Nephron (organoid): ENCODE measurements at regions not wholly inside any gene's neighbourhood (a gene's known extent, or its start where the extent isn't known, plus 50 kb on each side); places are given as distances from the start of the nearest gene placed in this dataset.

Experiments used
- H3K27ac Mint-ChIP-seq, 3 experiments: 2 replicates each; pipeline ENCODE4 v1.8.0; 2020; ENCODE audit warnings: mixed read lengths in 3 of 3, mild to moderate bottlenecking in 2 of 3, moderate library complexity in 1 of 3
- H3K27me3 Mint-ChIP-seq: 2 replicates; pipeline ENCODE4 v1.8.0; 2021; ENCODE audit warnings: low read depth, mild to moderate bottlenecking, moderate library complexity, mixed read lengths
- H3K36me3 Mint-ChIP-seq: 2 replicates; pipeline ENCODE4 v1.8.0; 2020; ENCODE audit warnings: low read depth, mixed read lengths
- H3K4me1 Mint-ChIP-seq: 2 replicates; pipeline ENCODE4 v1.8.0; 2020; ENCODE audit warnings: mixed read lengths
- H3K4me3 Mint-ChIP-seq, 3 experiments: 2 replicates each; pipeline ENCODE4 v1.8.0; 2020; ENCODE audit warnings: mild to moderate bottlenecking in 3 of 3, mixed read lengths in 3 of 3, moderate library complexity in 2 of 3
- H3K9me3 Mint-ChIP-seq: 2 replicates; pipeline ENCODE4 v1.8.0; 2020; ENCODE audit warnings: mixed read lengths
- TF ChIP-seq, protein P1 (sequence below), 3 experiments: fragments of 200-600 bp; sonication (generic); IDR thresholded peaks; one replicate each; pipeline ENCODE4 v1.5.0; 2021; ENCODE audit warnings: antibody characterized with exemption in 3 of 3; ENCODE audit not compliant: unreplicated experiment in 3 of 3

DNA sequence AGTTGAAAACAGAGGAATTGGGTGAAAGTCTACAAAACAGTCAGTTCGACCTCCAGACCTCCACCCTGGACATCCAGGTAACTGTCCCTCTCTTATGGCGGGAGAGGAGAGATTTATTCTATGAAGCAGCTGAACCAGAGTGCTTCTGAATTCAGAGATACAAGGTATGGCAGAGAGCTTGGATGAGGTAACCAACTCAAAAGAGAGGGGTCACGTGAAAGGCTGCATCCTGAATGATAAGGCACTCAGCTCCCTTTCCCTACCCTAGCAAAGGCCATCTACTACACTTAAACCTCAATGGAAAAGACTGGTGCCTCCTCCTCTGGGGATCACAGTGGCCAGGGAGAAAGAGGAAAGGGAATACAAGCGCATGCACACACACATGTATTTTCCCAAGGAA lies 88.4 kb upstream of the KCNA3 start:
- H3K4me1 Mint-ChIP-seq: no peaks in the 10 kb centered on the region
- peaks cover 45% of the 10 kb centered on the region for H3K27me3 Mint-ChIP-seq
- no peaks in the 10 kb centered on the region for H3K36me3 Mint-ChIP-seq
- H3K27ac Mint-ChIP-seq: no peak overlapping the region
- H3K9me3 Mint-ChIP-seq: no peaks in the 10 kb centered on the region
- TF ChIP-seq, protein P1, sequence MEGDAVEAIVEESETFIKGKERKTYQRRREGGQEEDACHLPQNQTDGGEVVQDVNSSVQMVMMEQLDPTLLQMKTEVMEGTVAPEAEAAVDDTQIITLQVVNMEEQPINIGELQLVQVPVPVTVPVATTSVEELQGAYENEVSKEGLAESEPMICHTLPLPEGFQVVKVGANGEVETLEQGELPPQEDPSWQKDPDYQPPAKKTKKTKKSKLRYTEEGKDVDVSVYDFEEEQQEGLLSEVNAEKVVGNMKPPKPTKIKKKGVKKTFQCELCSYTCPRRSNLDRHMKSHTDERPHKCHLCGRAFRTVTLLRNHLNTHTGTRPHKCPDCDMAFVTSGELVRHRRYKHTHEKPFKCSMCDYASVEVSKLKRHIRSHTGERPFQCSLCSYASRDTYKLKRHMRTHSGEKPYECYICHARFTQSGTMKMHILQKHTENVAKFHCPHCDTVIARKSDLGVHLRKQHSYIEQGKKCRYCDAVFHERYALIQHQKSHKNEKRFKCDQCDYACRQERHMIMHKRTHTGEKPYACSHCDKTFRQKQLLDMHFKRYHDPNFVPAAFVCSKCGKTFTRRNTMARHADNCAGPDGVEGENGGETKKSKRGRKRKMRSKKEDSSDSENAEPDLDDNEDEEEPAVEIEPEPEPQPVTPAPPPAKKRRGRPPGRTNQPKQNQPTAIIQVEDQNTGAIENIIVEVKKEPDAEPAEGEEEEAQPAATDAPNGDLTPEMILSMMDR (IDR thresholded peaks at IDR 0.05; ENCODE audit: unreplicated experiment in 3 of 3): no peak
- no peak overlapping the region for H3K4me3 Mint-ChIP-seq

DNA sequence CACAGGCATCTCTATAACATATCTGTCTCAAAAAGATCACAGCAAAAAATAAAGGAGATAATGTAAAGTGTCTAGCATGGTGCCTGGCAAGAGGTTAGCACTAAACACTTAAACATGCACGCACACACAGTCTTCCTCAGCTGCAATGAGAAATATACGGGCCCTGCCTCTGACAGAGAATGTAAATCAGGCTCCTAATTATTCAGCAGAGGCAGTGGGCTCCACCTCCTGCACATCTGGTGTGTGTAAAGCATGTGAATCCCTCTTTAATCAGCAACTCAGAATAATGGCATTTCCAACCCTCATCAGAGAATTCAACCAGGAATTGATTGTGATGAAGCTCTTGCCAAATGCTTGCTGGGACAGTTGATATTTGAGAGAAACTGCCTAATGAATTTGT lies 85.6 kb upstream of the KCNA3 start:
- Mint-ChIP-seq H3K27me3 (peaks cover 32% of the 10 kb centered on the region), H3K4me3 (no peak overlapping the region)

GRCh38 chr1:110756506-110756905 lies 81.8 kb upstream of the KCNA3 start:
- no peak overlapping the region for H3K4me3 Mint-ChIP-seq

More for the DNA sequence above, 85.6 kb upstream of the KCNA3 start:
- H3K4me1 Mint-ChIP-seq: no peaks in the 10 kb centered on the region
- no peaks in the 10 kb centered on the region for H3K9me3 Mint-ChIP-seq
- TF ChIP-seq, protein P1 (IDR thresholded peaks at IDR 0.05; ENCODE audit: unreplicated experiment in 3 of 3): no peak
- H3K36me3 Mint-ChIP-seq: no peaks in the 10 kb centered on the region
- H3K27ac Mint-ChIP-seq: no peak overlapping the region

DNA sequence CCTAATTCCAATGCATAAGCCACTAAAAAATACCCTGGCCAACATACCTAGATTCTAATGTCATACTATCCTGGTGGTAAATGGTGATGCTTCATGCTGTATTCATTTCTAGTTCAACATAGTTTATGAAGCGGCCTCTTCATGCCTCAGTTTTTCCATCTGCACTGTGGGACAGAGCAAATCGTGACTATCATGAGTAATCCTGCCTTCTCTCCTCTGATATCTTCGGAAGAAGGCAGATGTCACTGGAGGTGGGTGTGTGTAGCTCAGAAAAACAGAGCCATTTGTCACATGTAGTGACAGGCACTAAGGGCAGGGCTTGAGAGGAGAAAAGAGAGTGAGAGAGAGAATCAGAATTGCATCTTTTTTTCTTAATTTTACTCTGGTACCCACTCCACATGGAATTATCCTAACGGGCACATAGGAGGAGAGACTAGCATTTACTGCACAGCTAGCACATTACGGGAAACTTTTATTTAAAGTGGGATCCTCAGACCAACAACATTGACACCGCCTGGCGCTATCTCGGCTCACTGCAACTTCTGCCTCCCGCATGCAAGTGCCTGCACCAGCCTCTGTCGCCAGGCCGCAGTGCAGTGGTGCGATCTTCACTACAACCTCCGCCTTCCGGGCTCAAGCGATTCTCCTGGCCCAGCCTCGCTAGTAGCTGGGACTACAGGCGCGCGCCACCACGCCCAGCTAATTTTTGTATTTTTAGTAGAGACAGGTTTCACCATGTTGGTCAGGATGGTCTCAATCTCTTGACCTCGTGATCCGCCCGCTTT lies 78.4 kb upstream of the KCNA3 start:
- Mint-ChIP-seq H3K4me1 (no peaks in the 10 kb centered on the region), H3K36me3 (no peaks in the 10 kb centered on the region), H3K9me3 (no peaks in the 10 kb centered on the region), H3K4me3 (no peak overlapping the region), H3K27ac (no peak overlapping the region), H3K27me3 (peaks cover 26% of the 10 kb centered on the region)
- TF ChIP-seq, protein P1 (IDR thresholded peaks at IDR 0.05; ENCODE audit: unreplicated experiment in 3 of 3): no peak

More at GRCh38 chr1:110756506-110756905, 81.8 kb upstream of the KCNA3 start:
- H3K27ac Mint-ChIP-seq: no peak overlapping the region
- H3K36me3 Mint-ChIP-seq: no peaks in the 10 kb centered on the region
- H3K9me3 Mint-ChIP-seq: no peaks in the 10 kb centered on the region
- no peaks in the 10 kb centered on the region for H3K4me1 Mint-ChIP-seq
- TF ChIP-seq, protein P1 (IDR thresholded peaks at IDR 0.05; ENCODE audit: unreplicated experiment in 3 of 3): no peak
- peaks cover 12% of the 10 kb centered on the region for H3K27me3 Mint-ChIP-seq

GRCh38 chr1:110750562-110750961 lies 75.8 kb upstream of the KCNA3 start:
- TF ChIP-seq, protein P1 (IDR thresholded peaks at IDR 0.05; ENCODE audit: unreplicated experiment in 3 of 3): no peak
- no peaks in the 10 kb centered on the region for H3K4me1 Mint-ChIP-seq
- no peaks in the 10 kb centered on the region for H3K36me3 Mint-ChIP-seq
- no peak overlapping the region for H3K4me3 Mint-ChIP-seq
- peaks cover 26% of the 10 kb centered on the region for H3K27me3 Mint-ChIP-seq
- no peaks in the 10 kb centered on the region for H3K9me3 Mint-ChIP-seq
- H3K27ac Mint-ChIP-seq: no peak overlapping the region

DNA sequence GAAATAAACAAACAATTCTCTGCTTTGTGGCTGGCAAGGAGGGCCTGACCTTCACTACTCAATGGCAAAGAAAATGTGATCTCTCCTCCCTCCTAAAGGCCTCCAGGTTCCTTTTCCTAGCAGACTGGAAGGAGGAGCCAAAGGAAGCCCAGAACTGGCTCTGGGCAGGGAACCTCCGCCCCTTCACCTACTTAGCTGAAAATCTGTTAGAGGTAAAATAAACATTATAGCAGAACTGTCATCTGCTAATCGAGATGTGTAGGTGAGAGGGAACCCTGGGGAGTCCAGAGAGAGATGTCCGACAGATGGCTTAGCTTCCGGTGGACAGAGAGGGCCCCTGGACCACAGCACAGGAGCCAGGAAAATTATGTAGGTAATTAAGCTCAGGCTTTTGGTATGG lies 75.2 kb upstream of the KCNA3 start:
- no peaks in the 10 kb centered on the region for H3K36me3 Mint-ChIP-seq
- TF ChIP-seq, protein P1 (IDR thresholded peaks at IDR 0.05; ENCODE audit: unreplicated experiment in 3 of 3): no peak
- H3K9me3 Mint-ChIP-seq: no peaks in the 10 kb centered on the region
- peaks cover 26% of the 10 kb centered on the region for H3K27me3 Mint-ChIP-seq
- no peak overlapping the region for H3K4me3 Mint-ChIP-seq
- no peaks in the 10 kb centered on the region for H3K4me1 Mint-ChIP-seq
- no peak overlapping the region for H3K27ac Mint-ChIP-seq
